HepG2 (cell line): ENCODE measurements at regions not wholly inside any gene's neighbourhood (a gene's known extent, or its start where the extent isn't known, plus 50 kb on each side); places are given as distances from the start of the nearest gene placed in this dataset.

ENCODE experiments used
- ATAC-seq: fragments of 200-7000 bp; cut with Tn5 transposase; 3 replicates; pipeline ENCODE4 v1.9.1; 2020; ENCODE audit warnings: mild to moderate bottlenecking, moderate library complexity
- BruUV-seq: library from RNA; stranded (reverse); fragments of 400-500 nt; replicated peaks from 2 replicates; lab custom pipeline; 2021; lab: Mats Ljungman, UMichigan
- CTCF ChIA-PET: fragments of 300-600 bp; formaldehyde crosslinking; extraction: SDS; loops from one replicate; lab custom pipeline; 2021; ENCODE audit warnings: low total read pairs, inconsistent platforms, low intra/inter-chr PET ratio; lab: Yijun Ruan, JAX
- POLR2A ChIA-PET: fragments of 350-600 bp; sonication (Branson Sonifier 250); formaldehyde crosslinking; loops from one replicate; lab custom pipeline; 2020; ENCODE audit warnings: antibody characterized with exemption, inconsistent platforms; lab: Yijun Ruan, JAX
- DNase-seq: peaks from one replicate; pipeline ENCODE4 v3.0.0-alpha.2; 2015; ENCODE audit warnings: low spot score
- FAIRE-seq: peaks from 3 replicates; lab custom pipeline; 2011; peaks lifted over from hg19 to GRCh38; lab: Jason Lieb, UNC
- H2AFZ ChIP-seq: one replicate; pipeline ENCODE4 v1.6.1; 2011; ENCODE audit warnings: low read length, inconsistent platforms
- H3K27ac ChIP-seq: fragments of 300-600 bp; 3 replicates; pipeline ENCODE4 v1.8.0; 2011; ENCODE audit warnings: mixed run types, mild to moderate bottlenecking, mixed read lengths, low read length, inconsistent platforms; ENCODE audit not compliant: insufficient read depth; ENCODE audit errors: extremely low read length
- H3K27me3 ChIP-seq, 2 experiments: fragments of 200-600 bp in 1 of 2; 2 replicates in 1 of 2; 3 replicates in 1 of 2; pipeline versions ENCODE4 v1.6.0 to v1.8.0; 2011; ENCODE audit warnings: low read length in 2 of 2, mild to moderate bottlenecking in 2 of 2, moderate library complexity in 2 of 2, inconsistent platforms in 1 of 2; ENCODE audit not compliant: insufficient read depth in 2 of 2, control insufficient read depth in 1 of 2
- H3K36me3 ChIP-seq, 2 experiments: fragments of 200-600 bp in 1 of 2; replicated peaks in 1 of 2; 2 replicates in 1 of 2; 3 replicates in 1 of 2; pipeline versions ENCODE4 v1.5.1 to v1.8.0; 2011; ENCODE audit warnings: low read length in 2 of 2, inconsistent platforms in 1 of 2; ENCODE audit not compliant: insufficient read depth in 2 of 2, control insufficient read depth in 1 of 2
- H3K4me1 ChIP-seq: 2 replicates; pipeline ENCODE4 v1.5.1; 2012; ENCODE audit warnings: low read length, inconsistent platforms; ENCODE audit not compliant: insufficient read depth
- H3K4me2 ChIP-seq: 2 replicates; pipeline ENCODE4 v1.6.0; 2011; ENCODE audit warnings: low read depth, low read length, inconsistent platforms
- H3K4me3 ChIP-seq, 3 experiments: fragments of 200-600 bp in 1 of 3; sonication (generic), shearing (Covaris generic) in 1 of 3; replicated peaks in 1 of 3; 2 replicates each; pipeline ENCODE4 v1.5.1; 2011 to 2016; ENCODE audit warnings: low read length in 3 of 3, inconsistent platforms in 2 of 3, low read depth in 2 of 3, mild to moderate bottlenecking in 2 of 3, control low read depth in 1 of 3, mixed read lengths in 1 of 3; ENCODE audit not compliant: insufficient read depth in 1 of 3
- H3K79me2 ChIP-seq: one replicate; pipeline ENCODE4 v1.6.1; 2011; ENCODE audit warnings: low read length, inconsistent platforms; ENCODE audit not compliant: insufficient read depth
- H3K9ac ChIP-seq: 2 replicates; pipeline ENCODE4 v1.6.0; 2011; ENCODE audit warnings: mild to moderate bottlenecking, low read depth, low read length, inconsistent platforms; ENCODE audit not compliant: insufficient read depth
- H3K9me3 ChIP-seq: 2 replicates; pipeline ENCODE4 v1.5.1; 2012; ENCODE audit warnings: mild to moderate bottlenecking, low read length
- H4K20me1 ChIP-seq: 2 replicates; pipeline ENCODE4 v1.6.0; 2011; ENCODE audit warnings: inconsistent platforms, mild to moderate bottlenecking, low read length, moderate library complexity; ENCODE audit not compliant: insufficient read depth
- EHMT2 ChIP-seq: fragments of 200-600 bp; sonication (generic); IDR thresholded peaks from 2 replicates; pipeline ENCODE4 v1.7.0; 2017; ENCODE audit warnings: antibody characterized with exemption, low read depth, low read length, borderline replicate concordance
- HDAC2 ChIP-seq: sonication (generic); formaldehyde crosslinking; IDR thresholded peaks from 2 replicates; pipeline ENCODE4 v1.4.0; 2020; ENCODE audit warnings: missing genetic modification reagents
- IKZF5 ChIP-seq: IDR thresholded peaks from 2 replicates; pipeline ENCODE4 v1.6.1; 2018; ENCODE audit warnings: missing genetic modification reagents, mild to moderate bottlenecking, missing compliant biosample characterization
- NFKBIZ ChIP-seq: IDR thresholded peaks from 2 replicates; pipeline ENCODE4 v1.6.1; 2018; ENCODE audit warnings: missing genetic modification reagents, missing compliant biosample characterization
- PATZ1 ChIP-seq: sonication (generic); formaldehyde crosslinking; IDR thresholded peaks from 2 replicates; pipeline ENCODE4 v1.4.0; 2020; ENCODE audit warnings: missing genetic modification reagents
- SALL2 ChIP-seq: sonication (generic); formaldehyde crosslinking; IDR thresholded peaks from 2 replicates; pipeline ENCODE4 v1.8.1; 2023; ENCODE audit warnings: mild to moderate bottlenecking, missing genetic modification reagents, inconsistent platforms
- SIN3A ChIP-seq: IDR thresholded peaks from 2 replicates; pipeline ENCODE4 v1.6.1; 2011; ENCODE audit warnings: low read depth, mild to moderate bottlenecking, control low read depth, low read length, borderline replicate concordance
- SMAD1 ChIP-seq: sonication (generic); formaldehyde crosslinking; IDR thresholded peaks from 2 replicates; pipeline ENCODE4 v1.4.0; 2020; ENCODE audit warnings: missing genetic modification reagents, low read depth, mild to moderate bottlenecking, borderline replicate concordance
- TOE1 ChIP-seq: sonication (generic); formaldehyde crosslinking; IDR thresholded peaks from 2 replicates; pipeline ENCODE4 v1.4.0; 2020; ENCODE audit warnings: mild to moderate bottlenecking, missing genetic modification reagents
- ZBTB8A ChIP-seq: sonication (generic); formaldehyde crosslinking; IDR thresholded peaks from 2 replicates; pipeline ENCODE4 v1.4.0; 2020; ENCODE audit warnings: mild to moderate bottlenecking, low read depth, missing genetic modification reagents, borderline replicate concordance
- ZNF570 ChIP-seq: sonication (generic); formaldehyde crosslinking; IDR thresholded peaks from 2 replicates; pipeline ENCODE4 v1.4.0; 2020; ENCODE audit warnings: mild to moderate bottlenecking, missing genetic modification reagents, borderline replicate concordance
- ZNF704 ChIP-seq: sonication (generic); formaldehyde crosslinking; IDR thresholded peaks from 2 replicates; pipeline ENCODE4 v1.8.1; 2023; ENCODE audit warnings: mild to moderate bottlenecking, inconsistent platforms, moderate library complexity, missing genetic modification reagents, borderline replicate concordance
- WGBS: methylation state at CpG from one replicate; pipeline ENCODE4 v1.1.6; 2017; ENCODE audit warnings: low lambda C conversion rate; 5-methylcytosine and 5-hydroxymethylcytosine counted together
- in situ Hi-C: cut with HindIII; loops from 2 replicates; pipeline ENCODE4 v1.10.0; 2017; ENCODE audit warnings: low pct_unique_long_range_greater_than_20kb; ENCODE audit not compliant: extremely low pct_ligation_motif_present
- intact Hi-C: fragments of 100-400 bp; cut with micrococcal nuclease; formaldehyde crosslinking; loops from one replicate; pipeline ENCODE4 v1.10.0; 2022; ENCODE audit not compliant: unreplicated experiment

GRCh38 chr3:192040282-192041043, 579.5 kb downstream of the PYDC2 start:
- 10% methylated on average over 5 of the region's 5 CpGs for WGBS
- H3K79me2 ChIP-seq: no peaks in the 10 kb centered on the region
- TF ChIP-seq IKZF5 (CRISPR knock-in tag): no peak
- no peak for TF ChIP-seq PATZ1 (CRISPR knock-in tag)
- TF ChIP-seq EHMT2: no peak
- TF ChIP-seq ZNF570: no peak
- no peak for TF ChIP-seq SMAD1 (CRISPR knock-in tag)
- TF ChIP-seq HDAC2 (CRISPR knock-in tag): no peak
- TF ChIP-seq TOE1 (CRISPR knock-in tag): no peak
- no peak for TF ChIP-seq ZBTB8A (CRISPR knock-in tag)
- no peak for TF ChIP-seq NFKBIZ
- no peak for TF ChIP-seq ZNF704
- no peak for TF ChIP-seq SIN3A
- no peak for TF ChIP-seq SALL2 (CRISPR knock-in tag)
- TF ChIP-seq, all 625 proteins: peak for 0
- ATAC-seq (no peak), FAIRE-seq (no peak), DNase-seq (no peak)
- in situ Hi-C loops: no loop called here
- H3K9me3 ChIP-seq: peaks cover 4% of the 10 kb centered on the region; the same call in 1 of the 2 replicates
- POLR2A ChIA-PET: no interaction called here
- H3K27ac ChIP-seq: no peak overlapping the region
- intact Hi-C loops: no loop called here
- no peaks in the 10 kb centered on the region for H4K20me1 ChIP-seq
- H3K27me3 ChIP-seq: no peaks in the 10 kb centered on the region
- H3K9ac ChIP-seq: no peak overlapping the region
- H3K4me2 ChIP-seq: no peak overlapping the region
- BruUV-seq: no TSS peak
- H3K4me1 ChIP-seq: no peaks in the 10 kb centered on the region
- H3K36me3 ChIP-seq: no peaks in the 10 kb centered on the region
- no peak overlapping the region for H3K4me3 ChIP-seq
- no peak overlapping the region for H2AFZ ChIP-seq
- CTCF ChIA-PET: no interaction called here
